Epithelial cell of esophagus (primary cell): ENCODE measurements at regions not wholly inside any gene's neighbourhood (a gene's known extent, or its start where the extent isn't known, plus 50 kb on each side); places are given as distances from the start of the nearest gene placed in this dataset.

Source experiments
- DNase-seq: peaks from one replicate; pipeline ENCODE4 v3.0.0; 2010; ENCODE audit warnings: low read depth
- H3K4me3 ChIP-seq: 2 replicates; pipeline ENCODE4 v1.5.1; 2011; ENCODE audit warnings: mild to moderate bottlenecking, low read length, control low read depth
- CTCF ChIP-seq: IDR thresholded peaks from 2 replicates; pipeline ENCODE4 v1.5.1; 2011; ENCODE audit warnings: low read depth, mild to moderate bottlenecking, low read length, control low read depth, inconsistent platforms; ENCODE audit not compliant: insufficient read depth; ENCODE audit errors: missing control alignments

- TF ChIP-seq CTCF: no peak
- H3K4me3 ChIP-seq: no peak overlapping the region
- DNase-seq: no peak
Observed at GRCh38 chr14:86826661-86827060, 1166.3 kb downstream of the GALC start.

- TF ChIP-seq CTCF: no peak
- no peak for DNase-seq
- no peak overlapping the region for H3K4me3 ChIP-seq
Observed at GRCh38 chr14:86824167-86824566, 1168.8 kb downstream of the GALC start.

GRCh38 chr14:86823581-86823980 is 1169.4 kb downstream of the GALC start:
- H3K4me3 ChIP-seq: no peak overlapping the region
- DNase-seq: no peak
- TF ChIP-seq CTCF: no peak

GRCh38 chr14:86815341-86815740 is 1177.6 kb downstream of the GALC start:
- DNase-seq: no peak
- no peak overlapping the region for H3K4me3 ChIP-seq
- no peak for TF ChIP-seq CTCF

GRCh38 chr14:86802726-86803125 is 1190.3 kb downstream of the GALC start:
- TF ChIP-seq CTCF: no peak
- peak; percentile 3 for DNase-seq
- H3K4me3 ChIP-seq: no peak overlapping the region

- no peak for TF ChIP-seq CTCF
- peak; percentile 92 for DNase-seq
- H3K4me3 ChIP-seq: no peak overlapping the region
Observed at GRCh38 chr14:86799244-86799647, 1193.7 kb downstream of the GALC start.

GRCh38 chr14:86798330-86798729 is 1194.7 kb downstream of the GALC start:
- no peak for TF ChIP-seq CTCF
- DNase-seq: no peak
- no peak overlapping the region for H3K4me3 ChIP-seq
